Breast epithelium (tissue), 4 donors: ENCODE measurements at regions not wholly inside any gene's neighbourhood (a gene's known extent, or its start where the extent isn't known, plus 50 kb on each side); places are given as distances from the start of the nearest gene placed in this dataset.

Source experiments
- DNase-seq, 2 donors: peaks; one replicate each; pipeline ENCODE4 v3.0.0-alpha.2; 2019; ENCODE audit warnings: low spot score in 2 of 2
- H3K27ac ChIP-seq, 2 donors: fragments of 200-600 bp; sonication (generic) in 1 of 2; one replicate each; pipeline ENCODE4 v1.5.1; 2016 to 2019; ENCODE audit warnings: mild to moderate bottlenecking in 1 of 2
- H3K27me3 ChIP-seq, 2 donors: fragments of 200-600 bp; sonication (generic) in 1 of 2; one replicate each; pipeline versions ENCODE4 v1.5.1 to v1.6.0; 2017 to 2019; ENCODE audit warnings: control low read depth in 1 of 2, mild to moderate bottlenecking in 1 of 2
- H3K36me3 ChIP-seq: fragments of 200-600 bp; one replicate; pipeline ENCODE4 v1.5.1; 2019
- H3K4me1 ChIP-seq, 2 donors: fragments of 200-600 bp; sonication (generic); one replicate each; pipeline ENCODE4 v1.5.1; 2016 to 2019; ENCODE audit warnings: control low read depth in 1 of 2
- H3K4me3 ChIP-seq, 3 donors: fragments of 200-600 bp; sonication (generic); 1 replicate in 2 of 3; 2 replicates in 1 of 3; pipeline ENCODE4 v1.5.1; 2016 to 2019; ENCODE audit warnings: mild to moderate bottlenecking in 3 of 3, moderate library complexity in 2 of 3
- H3K9me3 ChIP-seq, 2 donors: fragments of 200-600 bp; sonication (generic) in 1 of 2; one replicate each; pipeline ENCODE4 v1.5.1; 2016 to 2019; ENCODE audit warnings: control low read depth in 1 of 2
- CTCF ChIP-seq, 3 donors: fragments of 450-650 bp; IDR thresholded peaks; one replicate each; pipeline ENCODE4 v1.5.1; 2016 to 2017; ENCODE audit warnings: antibody characterized with exemption in 3 of 3, mild to moderate bottlenecking in 3 of 3, moderate library complexity in 3 of 3
- POLR2A ChIP-seq: fragments of 450-650 bp; IDR thresholded peaks from one replicate; pipeline ENCODE4 v1.6.1; 2016; ENCODE audit warnings: antibody characterized with exemption, mild to moderate bottlenecking, moderate library complexity
- POLR2AphosphoS5 ChIP-seq, 3 donors: sonication (generic); formaldehyde crosslinking; IDR thresholded peaks; one replicate each; pipeline ENCODE4 v1.6.1; 2017; ENCODE audit warnings: antibody characterized with exemption in 3 of 3
- intact Hi-C: fragments of 100-400 bp; cut with DNase I; formaldehyde crosslinking; loops from one replicate; pipeline ENCODE4 v1.15.1; 2023; ENCODE audit warnings: low total_unique reads

GRCh38 chr1:184875218-184875617 is 99.1 kb downstream of the NIBAN1 start:
- no peaks in the 10 kb centered on the region for H3K27me3 ChIP-seq
- H3K4me3 ChIP-seq, result no peak overlapping the region
- no peaks in the 10 kb centered on the region for H3K4me1 ChIP-seq
- TF ChIP-seq CTCF (IDR thresholded peaks at IDR 0.05), result no peak
- no peak for TF ChIP-seq POLR2A
- intact Hi-C loops, result no loop called here
- no peaks in the 10 kb centered on the region for H3K9me3 ChIP-seq
- DNase-seq, result no peak
- no peaks in the 10 kb centered on the region for H3K36me3 ChIP-seq
- no peak overlapping the region for H3K27ac ChIP-seq

GRCh38 chr1:184870319-184870718 is 104.0 kb downstream of the NIBAN1 start:
- H3K27me3 ChIP-seq, result no peaks in the 10 kb centered on the region
- no peaks in the 10 kb centered on the region for H3K36me3 ChIP-seq
- H3K27ac ChIP-seq, result no peak overlapping the region
- intact Hi-C loops, result no loop called here
- TF ChIP-seq POLR2A (no peak), POLR2AphosphoS5 (IDR thresholded peaks at IDR 0.05) (no peak), CTCF (IDR thresholded peaks at IDR 0.05) (no peak)
- H3K4me1 ChIP-seq, result peaks cover 0 to 6% of the 10 kb centered on the region in 2 donors
- no peaks in the 10 kb centered on the region for H3K9me3 ChIP-seq
- no peak for DNase-seq
- no peak overlapping the region for H3K4me3 ChIP-seq

GRCh38 chr1:184867866-184868689 is 106.2 kb downstream of the NIBAN1 start:
- Histone ChIP-seq H3K27me3 (no peaks in the 10 kb centered on the region), H3K4me3 (no peak overlapping the region), H3K36me3 (no peaks in the 10 kb centered on the region), H3K27ac (peak overlapping the region; percentile 80 to 82), H3K4me1 (peaks cover 0 to 6% of the 10 kb centered on the region in 2 donors), H3K9me3 (no peaks in the 10 kb centered on the region)
- TF ChIP-seq POLR2A, result no peak
- TF ChIP-seq CTCF (IDR thresholded peaks at IDR 0.05), result no peak
- TF ChIP-seq POLR2AphosphoS5 (IDR thresholded peaks at IDR 0.05), result no peak
- intact Hi-C loops, result no loop called here
- DNase-seq, result no peak

GRCh38 chr1:184866991-184867788 is 107.1 kb downstream of the NIBAN1 start:
- intact Hi-C loops, result no loop called here
- H3K4me1 ChIP-seq, result peaks cover 0 to 6% of the 10 kb centered on the region in 2 donors
- H3K36me3 ChIP-seq, result no peaks in the 10 kb centered on the region
- TF ChIP-seq POLR2A, result no peak
- peak in 1 of 3 donors; percentile 24 for TF ChIP-seq POLR2AphosphoS5 (IDR thresholded peaks at IDR 0.05)
- H3K27me3 ChIP-seq, result no peaks in the 10 kb centered on the region
- H3K27ac ChIP-seq, result peak overlapping the region; percentile 80 to 82
- no peaks in the 10 kb centered on the region for H3K9me3 ChIP-seq
- DNase-seq, result no peak
- no peak overlapping the region for H3K4me3 ChIP-seq

- H3K36me3 ChIP-seq, result no peaks in the 10 kb centered on the region
- peaks cover 0 to 6% of the 10 kb centered on the region in 2 donors for H3K4me1 ChIP-seq
- TF ChIP-seq CTCF (IDR thresholded peaks at IDR 0.05) (no peak), POLR2A (no peak), POLR2AphosphoS5 (IDR thresholded peaks at IDR 0.05) (no peak)
- H3K9me3 ChIP-seq, result no peaks in the 10 kb centered on the region
- no peak for DNase-seq
- intact Hi-C loops, result no loop called here
- H3K4me3 ChIP-seq, result no peak overlapping the region
- no peaks in the 10 kb centered on the region for H3K27me3 ChIP-seq
- H3K27ac ChIP-seq, result peak overlapping the region; percentile 80 to 82
These were observed 107.7 kb downstream of the NIBAN1 start for GRCh38 chr1:184866586-184866985.
